ENCODE measurements at regions not wholly inside any gene's neighbourhood (a gene's known extent, or its start where the extent isn't known, plus 50 kb on each side); places are given as distances from the start of the nearest gene placed in this dataset.

GRCh38 chr1:115556236-115556635 lies 85.5 kb upstream of the VANGL1 start:
- TF ChIP-seq POLR2A (IDR thresholded peaks at IDR 0.05): no peak
- TF ChIP-seq POLR2AphosphoS5 (IDR thresholded peaks at IDR 0.05): no peak
